Ishikawa (cell line): ENCODE measurements at regions not wholly inside any gene's neighbourhood (a gene's known extent, or its start where the extent isn't known, plus 50 kb on each side); places are given as distances from the start of the nearest gene placed in this dataset.

Experiments used
- CREB1 ChIP-seq: IDR thresholded peaks from 2 replicates; pipeline ENCODE4 v1.6.1; 2012; ENCODE audit warnings: low read depth
- EGR1 ChIP-seq: IDR thresholded peaks from 2 replicates; pipeline ENCODE4 v1.6.1; 2012
- EP300 ChIP-seq: IDR thresholded peaks from 2 replicates; pipeline ENCODE4 v1.6.1; 2012; ENCODE audit warnings: borderline replicate concordance
- FOXM1 ChIP-seq: IDR thresholded peaks from 2 replicates; pipeline ENCODE4 v1.6.1; 2012; ENCODE audit warnings: low read depth, borderline replicate concordance
- MAX ChIP-seq: IDR thresholded peaks from 2 replicates; pipeline ENCODE4 v1.6.1; 2012
- NFIC ChIP-seq: IDR thresholded peaks from 2 replicates; pipeline ENCODE4 v1.6.1; 2012
- RAD21 ChIP-seq: IDR thresholded peaks from 2 replicates; pipeline ENCODE4 v1.6.1; 2012; ENCODE audit warnings: low read depth
- REST ChIP-seq: IDR thresholded peaks from 2 replicates; pipeline ENCODE4 v1.6.1; 2012; ENCODE audit warnings: low read depth, mild to moderate bottlenecking
- TAF1 ChIP-seq: IDR thresholded peaks from 2 replicates; pipeline ENCODE4 v1.6.1; 2012; ENCODE audit warnings: low read depth, mild to moderate bottlenecking
- TEAD4 ChIP-seq: IDR thresholded peaks from 2 replicates; pipeline ENCODE4 v1.6.1; 2012
- USF1 ChIP-seq: IDR thresholded peaks from 2 replicates; pipeline ENCODE4 v1.6.1; 2012
- YY1 ChIP-seq: IDR thresholded peaks from 2 replicates; pipeline ENCODE4 v1.6.1; 2012; ENCODE audit warnings: low read depth
- ZBTB7A ChIP-seq: IDR thresholded peaks from 2 replicates; pipeline ENCODE4 v1.6.1; 2012; ENCODE audit warnings: low read depth

DNA sequence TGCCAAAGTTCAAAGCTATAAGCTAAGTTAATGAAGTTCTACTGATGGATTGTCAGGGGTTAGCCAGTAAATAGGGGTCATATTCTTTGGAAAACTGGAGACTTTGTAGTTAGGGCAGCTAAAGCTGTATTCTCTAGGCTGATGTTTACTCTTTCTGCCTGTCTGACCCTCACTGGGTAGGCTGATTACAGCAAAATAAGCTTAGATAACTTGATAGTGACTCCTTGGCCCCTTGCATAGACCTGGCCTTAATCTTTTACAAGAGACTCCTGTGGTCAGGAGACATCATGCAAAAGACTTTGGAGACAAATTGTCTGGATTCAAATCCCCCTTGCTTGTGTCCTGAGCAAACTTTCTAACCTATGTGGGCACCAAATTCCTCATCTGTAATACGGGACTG, 314.4 kb upstream of the MSX2 start:
- no peak for TF ChIP-seq YY1
- no peak for TF ChIP-seq RAD21
- TF ChIP-seq CREB1: no peak
- TF ChIP-seq EP300: no peak
- TF ChIP-seq TEAD4: no peak
- TF ChIP-seq MAX: no peak
- TF ChIP-seq TAF1: no peak
- TF ChIP-seq REST: no peak
- TF ChIP-seq ZBTB7A: no peak
- no peak for TF ChIP-seq EGR1
- no peak for TF ChIP-seq NFIC
- no peak for TF ChIP-seq USF1
- no peak for TF ChIP-seq FOXM1
